ENCODE measurements at regions not wholly inside any gene's neighbourhood (a gene's known extent, or its start where the extent isn't known, plus 50 kb on each side); places are given as distances from the start of the nearest gene placed in this dataset.
A peak's percentile ranks its signal among the peaks of the same experiment; 100 is the strongest.

DNA sequence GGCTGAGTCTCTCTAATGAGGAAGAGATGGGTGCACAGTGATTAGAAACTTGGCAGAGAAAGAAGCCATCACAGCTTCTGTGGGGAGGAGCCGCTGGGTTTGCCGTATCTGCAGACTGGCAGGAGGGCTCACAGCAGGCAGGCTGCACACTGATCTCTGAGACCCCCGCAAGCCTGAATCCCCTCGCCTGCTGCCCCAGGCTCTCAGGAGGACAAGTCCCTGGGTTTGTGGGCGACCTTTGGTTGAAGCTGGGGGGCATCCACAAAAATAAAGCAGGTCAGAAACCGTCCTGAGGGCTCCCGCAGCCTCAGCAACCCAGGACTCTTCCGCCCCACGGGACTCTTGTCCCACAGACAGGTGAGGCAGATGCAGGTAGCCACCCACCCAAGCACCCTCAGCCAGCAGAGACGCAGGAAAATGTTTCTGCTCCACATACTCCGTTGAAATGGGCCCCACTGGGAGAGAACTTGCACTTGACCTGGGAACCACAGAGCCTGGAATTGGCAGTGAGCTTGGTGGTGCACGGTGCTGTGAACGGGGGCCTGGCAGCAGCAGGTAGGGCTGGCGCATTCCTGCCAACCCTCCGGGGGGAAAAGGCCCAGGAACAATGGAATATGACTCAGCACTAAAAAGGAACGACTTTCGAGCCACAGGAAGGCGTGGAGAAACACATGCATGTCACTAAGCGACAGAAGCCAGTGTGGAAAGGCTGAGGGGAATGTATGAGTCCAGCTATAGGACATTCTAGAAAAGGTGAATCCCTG is 89.9 kb downstream of the YTHDF1 start (continued):
- TF ChIP-seq, protein P1, sequence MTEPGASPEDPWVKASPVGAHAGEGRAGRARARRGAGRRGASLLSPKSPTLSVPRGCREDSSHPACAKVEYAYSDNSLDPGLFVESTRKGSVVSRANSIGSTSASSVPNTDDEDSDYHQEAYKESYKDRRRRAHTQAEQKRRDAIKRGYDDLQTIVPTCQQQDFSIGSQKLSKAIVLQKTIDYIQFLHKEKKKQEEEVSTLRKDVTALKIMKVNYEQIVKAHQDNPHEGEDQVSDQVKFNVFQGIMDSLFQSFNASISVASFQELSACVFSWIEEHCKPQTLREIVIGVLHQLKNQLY (CRISPR knock-in tag; IDR thresholded peaks at IDR 0.05), result no peak
- TF ChIP-seq, protein P2, sequence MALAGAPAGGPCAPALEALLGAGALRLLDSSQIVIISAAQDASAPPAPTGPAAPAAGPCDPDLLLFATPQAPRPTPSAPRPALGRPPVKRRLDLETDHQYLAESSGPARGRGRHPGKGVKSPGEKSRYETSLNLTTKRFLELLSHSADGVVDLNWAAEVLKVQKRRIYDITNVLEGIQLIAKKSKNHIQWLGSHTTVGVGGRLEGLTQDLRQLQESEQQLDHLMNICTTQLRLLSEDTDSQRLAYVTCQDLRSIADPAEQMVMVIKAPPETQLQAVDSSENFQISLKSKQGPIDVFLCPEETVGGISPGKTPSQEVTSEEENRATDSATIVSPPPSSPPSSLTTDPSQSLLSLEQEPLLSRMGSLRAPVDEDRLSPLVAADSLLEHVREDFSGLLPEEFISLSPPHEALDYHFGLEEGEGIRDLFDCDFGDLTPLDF (CRISPR knock-in tag; IDR thresholded peaks at IDR 0.05), result no peak
- TF ChIP-seq NFATC4 (CRISPR knock-in tag; IDR thresholded peaks at IDR 0.05), result no peak
- TF ChIP-seq, protein P3, sequence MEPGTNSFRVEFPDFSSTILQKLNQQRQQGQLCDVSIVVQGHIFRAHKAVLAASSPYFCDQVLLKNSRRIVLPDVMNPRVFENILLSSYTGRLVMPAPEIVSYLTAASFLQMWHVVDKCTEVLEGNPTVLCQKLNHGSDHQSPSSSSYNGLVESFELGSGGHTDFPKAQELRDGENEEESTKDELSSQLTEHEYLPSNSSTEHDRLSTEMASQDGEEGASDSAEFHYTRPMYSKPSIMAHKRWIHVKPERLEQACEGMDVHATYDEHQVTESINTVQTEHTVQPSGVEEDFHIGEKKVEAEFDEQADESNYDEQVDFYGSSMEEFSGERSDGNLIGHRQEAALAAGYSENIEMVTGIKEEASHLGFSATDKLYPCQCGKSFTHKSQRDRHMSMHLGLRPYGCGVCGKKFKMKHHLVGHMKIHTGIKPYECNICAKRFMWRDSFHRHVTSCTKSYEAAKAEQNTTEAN (CRISPR knock-in tag; IDR thresholded peaks at IDR 0.05), result no peak
- TF ChIP-seq ZNF219 (CRISPR knock-in tag; IDR thresholded peaks at IDR 0.05; ENCODE audit: borderline replicate concordance), result no peak
- TF ChIP-seq ZNF263 (CRISPR knock-in tag; IDR thresholded peaks at IDR 0.05; ENCODE audit: low read depth), result no peak

DNA sequence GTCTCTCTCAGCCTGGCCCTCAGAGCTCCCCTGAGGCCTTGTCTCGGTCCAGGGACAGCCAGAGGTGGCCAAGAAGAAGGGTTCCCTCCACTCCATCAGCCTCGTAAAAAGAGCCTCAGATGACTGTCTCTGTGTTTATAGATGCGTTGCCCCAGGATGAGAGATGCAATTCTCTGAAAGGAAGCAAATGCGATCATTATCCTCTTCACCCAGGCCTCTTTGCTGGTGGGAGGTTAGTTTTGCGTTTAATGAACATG is 90.4 kb downstream of the YTHDF1 start:
- H3K4me3 Mint-ChIP-seq, result no peak overlapping the region
- no peak overlapping the region for H3K27ac Mint-ChIP-seq
- H3K36me3 Mint-ChIP-seq, result no peaks in the 10 kb centered on the region
- no peak for ATAC-seq
- DNase-seq (ENCODE audit: low spot score), result no peak
- H3K9me3 Mint-ChIP-seq, result no peaks in the 10 kb centered on the region
- H3K27me3 Mint-ChIP-seq (ENCODE audit: low read depth), result no peaks in the 10 kb centered on the region; the same call in 1 of the 2 replicates
- TF ChIP-seq ZNF138 (CRISPR knock-in tag; conservative IDR thresholded peaks at IDR 0.05), result no peak
- no peak for TF ChIP-seq ZNF263 (CRISPR knock-in tag; IDR thresholded peaks at IDR 0.05; ENCODE audit: low read depth)
- no peak for TF ChIP-seq CBFB (CRISPR knock-in tag; IDR thresholded peaks at IDR 0.05; ENCODE audit: low read depth)
- no peak for TF ChIP-seq SMAD4 (CRISPR knock-in tag; IDR thresholded peaks at IDR 0.05)
- TF ChIP-seq JAZF1 (CRISPR knock-in tag; IDR thresholded peaks at IDR 0.05), result no peak
- no peak for TF ChIP-seq SP1 (CRISPR knock-in tag; conservative IDR thresholded peaks at IDR 0.05)
- TF ChIP-seq, protein P4, sequence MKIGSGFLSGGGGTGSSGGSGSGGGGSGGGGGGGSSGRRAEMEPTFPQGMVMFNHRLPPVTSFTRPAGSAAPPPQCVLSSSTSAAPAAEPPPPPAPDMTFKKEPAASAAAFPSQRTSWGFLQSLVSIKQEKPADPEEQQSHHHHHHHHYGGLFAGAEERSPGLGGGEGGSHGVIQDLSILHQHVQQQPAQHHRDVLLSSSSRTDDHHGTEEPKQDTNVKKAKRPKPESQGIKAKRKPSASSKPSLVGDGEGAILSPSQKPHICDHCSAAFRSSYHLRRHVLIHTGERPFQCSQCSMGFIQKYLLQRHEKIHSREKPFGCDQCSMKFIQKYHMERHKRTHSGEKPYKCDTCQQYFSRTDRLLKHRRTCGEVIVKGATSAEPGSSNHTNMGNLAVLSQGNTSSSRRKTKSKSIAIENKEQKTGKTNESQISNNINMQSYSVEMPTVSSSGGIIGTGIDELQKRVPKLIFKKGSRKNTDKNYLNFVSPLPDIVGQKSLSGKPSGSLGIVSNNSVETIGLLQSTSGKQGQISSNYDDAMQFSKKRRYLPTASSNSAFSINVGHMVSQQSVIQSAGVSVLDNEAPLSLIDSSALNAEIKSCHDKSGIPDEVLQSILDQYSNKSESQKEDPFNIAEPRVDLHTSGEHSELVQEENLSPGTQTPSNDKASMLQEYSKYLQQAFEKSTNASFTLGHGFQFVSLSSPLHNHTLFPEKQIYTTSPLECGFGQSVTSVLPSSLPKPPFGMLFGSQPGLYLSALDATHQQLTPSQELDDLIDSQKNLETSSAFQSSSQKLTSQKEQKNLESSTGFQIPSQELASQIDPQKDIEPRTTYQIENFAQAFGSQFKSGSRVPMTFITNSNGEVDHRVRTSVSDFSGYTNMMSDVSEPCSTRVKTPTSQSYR (CRISPR knock-in tag; IDR thresholded peaks at IDR 0.05), result no peak
- ChIA-PET POLR2A (no interaction called here), CTCF (interaction anchor here (0.6 kb wide), 1 partner anchor 87 kb away, joined by 3 read pairs; no protein-coding TSS in a partner anchor)
- peaks cover 8% of the 10 kb centered on the region for H3K4me1 Mint-ChIP-seq

DNA sequence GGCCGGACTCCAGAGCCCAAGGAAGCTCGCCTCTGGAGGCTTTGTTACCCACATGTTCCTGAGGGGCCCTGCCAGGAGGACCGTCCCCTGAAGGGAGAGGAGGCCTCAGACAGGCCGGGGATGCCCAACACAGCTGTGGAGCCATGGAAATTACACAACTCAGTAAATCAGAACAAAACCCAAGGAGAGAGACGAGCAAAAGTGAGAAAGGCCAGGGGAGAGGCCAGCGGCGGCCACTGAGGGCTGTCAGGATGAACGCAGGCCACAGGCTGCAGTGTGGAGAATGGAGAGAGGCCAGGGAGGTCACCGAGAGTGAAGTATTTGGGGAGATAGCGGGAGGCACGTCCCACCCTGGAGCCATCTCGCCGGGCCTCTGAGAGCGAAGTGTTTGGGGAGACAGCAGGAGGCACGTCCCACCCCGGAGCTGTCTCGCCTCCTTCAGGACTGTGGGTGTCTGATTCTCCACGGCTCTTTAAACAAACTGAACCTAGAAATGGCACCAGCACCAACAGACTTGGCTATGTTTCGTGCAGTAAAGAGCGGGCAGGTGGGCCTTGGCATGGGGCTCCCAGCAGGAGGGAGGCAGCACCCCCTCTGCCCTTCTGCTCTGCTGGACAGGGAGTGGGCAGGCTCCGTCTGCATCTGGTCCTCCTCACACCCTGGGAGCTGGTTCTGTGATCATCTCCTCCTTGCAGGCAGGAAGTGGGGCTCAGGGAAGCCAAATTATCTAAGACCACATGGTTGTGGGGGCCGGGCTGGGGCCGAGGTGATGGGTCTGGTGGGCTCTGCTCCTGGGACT is 91.0 kb downstream of the YTHDF1 start:
- H3K27ac Mint-ChIP-seq, result no peak overlapping the region
- H3K36me3 Mint-ChIP-seq, result no peaks in the 10 kb centered on the region
- H3K4me1 Mint-ChIP-seq, result peaks cover 4% of the 10 kb centered on the region
- no peak for ATAC-seq
- H3K27me3 Mint-ChIP-seq (ENCODE audit: low read depth), result no peaks in the 10 kb centered on the region; the same call in 1 of the 2 replicates
- no peaks in the 10 kb centered on the region for H3K9me3 Mint-ChIP-seq
- ChIA-PET POLR2A (no interaction called here), CTCF (interaction anchor here (0.6 kb wide), 1 partner anchor 86 kb away, joined by 3 read pairs; no protein-coding TSS in a partner anchor)
- no peak overlapping the region for H3K4me3 Mint-ChIP-seq
- DNase-seq (ENCODE audit: low spot score), result peak; percentile 4
- TF ChIP-seq GABPB1 (CRISPR knock-in tag; IDR thresholded peaks at IDR 0.05) (no peak), FOXP1 (CRISPR knock-in tag; IDR thresholded peaks at IDR 0.05; ENCODE audit: borderline replicate concordance) (no peak), EMX1 (CRISPR knock-in tag; IDR thresholded peaks at IDR 0.05) (no peak), ETV6 (CRISPR knock-in tag; IDR thresholded peaks at IDR 0.05) (no peak), TP53 (CRISPR knock-in tag; IDR thresholded peaks at IDR 0.05) (no peak), TEAD4 (CRISPR knock-in tag; IDR thresholded peaks at IDR 0.05) (no peak), JUN (CRISPR knock-in tag; IDR thresholded peaks at IDR 0.05) (no peak), NFE2L1 (CRISPR knock-in tag; IDR thresholded peaks at IDR 0.05) (no peak)
- TF ChIP-seq, protein P5, sequence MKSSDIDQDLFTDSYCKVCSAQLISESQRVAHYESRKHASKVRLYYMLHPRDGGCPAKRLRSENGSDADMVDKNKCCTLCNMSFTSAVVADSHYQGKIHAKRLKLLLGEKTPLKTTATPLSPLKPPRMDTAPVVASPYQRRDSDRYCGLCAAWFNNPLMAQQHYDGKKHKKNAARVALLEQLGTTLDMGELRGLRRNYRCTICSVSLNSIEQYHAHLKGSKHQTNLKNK (CRISPR knock-in tag; IDR thresholded peaks at IDR 0.05), result no peak
- TF ChIP-seq, protein P6, sequence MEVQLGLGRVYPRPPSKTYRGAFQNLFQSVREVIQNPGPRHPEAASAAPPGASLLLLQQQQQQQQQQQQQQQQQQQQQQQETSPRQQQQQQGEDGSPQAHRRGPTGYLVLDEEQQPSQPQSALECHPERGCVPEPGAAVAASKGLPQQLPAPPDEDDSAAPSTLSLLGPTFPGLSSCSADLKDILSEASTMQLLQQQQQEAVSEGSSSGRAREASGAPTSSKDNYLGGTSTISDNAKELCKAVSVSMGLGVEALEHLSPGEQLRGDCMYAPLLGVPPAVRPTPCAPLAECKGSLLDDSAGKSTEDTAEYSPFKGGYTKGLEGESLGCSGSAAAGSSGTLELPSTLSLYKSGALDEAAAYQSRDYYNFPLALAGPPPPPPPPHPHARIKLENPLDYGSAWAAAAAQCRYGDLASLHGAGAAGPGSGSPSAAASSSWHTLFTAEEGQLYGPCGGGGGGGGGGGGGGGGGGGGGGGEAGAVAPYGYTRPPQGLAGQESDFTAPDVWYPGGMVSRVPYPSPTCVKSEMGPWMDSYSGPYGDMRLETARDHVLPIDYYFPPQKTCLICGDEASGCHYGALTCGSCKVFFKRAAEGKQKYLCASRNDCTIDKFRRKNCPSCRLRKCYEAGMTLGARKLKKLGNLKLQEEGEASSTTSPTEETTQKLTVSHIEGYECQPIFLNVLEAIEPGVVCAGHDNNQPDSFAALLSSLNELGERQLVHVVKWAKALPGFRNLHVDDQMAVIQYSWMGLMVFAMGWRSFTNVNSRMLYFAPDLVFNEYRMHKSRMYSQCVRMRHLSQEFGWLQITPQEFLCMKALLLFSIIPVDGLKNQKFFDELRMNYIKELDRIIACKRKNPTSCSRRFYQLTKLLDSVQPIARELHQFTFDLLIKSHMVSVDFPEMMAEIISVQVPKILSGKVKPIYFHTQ (CRISPR knock-in tag; IDR thresholded peaks at IDR 0.05), result no peak
- TF ChIP-seq, protein P7, sequence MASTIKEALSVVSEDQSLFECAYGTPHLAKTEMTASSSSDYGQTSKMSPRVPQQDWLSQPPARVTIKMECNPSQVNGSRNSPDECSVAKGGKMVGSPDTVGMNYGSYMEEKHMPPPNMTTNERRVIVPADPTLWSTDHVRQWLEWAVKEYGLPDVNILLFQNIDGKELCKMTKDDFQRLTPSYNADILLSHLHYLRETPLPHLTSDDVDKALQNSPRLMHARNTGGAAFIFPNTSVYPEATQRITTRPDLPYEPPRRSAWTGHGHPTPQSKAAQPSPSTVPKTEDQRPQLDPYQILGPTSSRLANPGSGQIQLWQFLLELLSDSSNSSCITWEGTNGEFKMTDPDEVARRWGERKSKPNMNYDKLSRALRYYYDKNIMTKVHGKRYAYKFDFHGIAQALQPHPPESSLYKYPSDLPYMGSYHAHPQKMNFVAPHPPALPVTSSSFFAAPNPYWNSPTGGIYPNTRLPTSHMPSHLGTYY (CRISPR knock-in tag; IDR thresholded peaks at IDR 0.05), result no peak

Data from WTC11 (cell line).